Endothelial cell of umbilical vein (primary cell): ENCODE measurements at regions not wholly inside any gene's neighbourhood (a gene's known extent, or its start where the extent isn't known, plus 50 kb on each side); places are given as distances from the start of the nearest gene placed in this dataset.

Experiments
- BruUV-seq: library from RNA; stranded (reverse); fragments of 400-500 nt; replicated peaks from 2 replicates; lab custom pipeline; 2021; lab: Mats Ljungman, UMichigan
- CTCF ChIA-PET: fragments of 300-600, 350-600 bp; sonication (Branson Sonifier 250); formaldehyde crosslinking; loops from one replicate; lab custom pipeline; 2021; ENCODE audit warnings: antibody characterized with exemption, inconsistent platforms; lab: Charles Lee
- POLR2A ChIA-PET: fragments of 300-600, 350-600 bp; sonication (Branson Sonifier 250); formaldehyde crosslinking; loops from one replicate; lab custom pipeline; 2021; ENCODE audit warnings: antibody characterized with exemption, inconsistent platforms; lab: Charles Lee
- DNase-seq: peaks from one replicate; pipeline ENCODE4 v3.0.0-alpha.2; 2011; ENCODE audit warnings: low read depth, low spot score
- FAIRE-seq: peaks from 2 replicates; lab custom pipeline; 2011; peaks lifted over from hg19 to GRCh38; lab: Jason Lieb, UNC
- H2AFZ ChIP-seq: 2 replicates; pipeline ENCODE4 v1.6.0; 2012; ENCODE audit warnings: low read depth, low read length, control low read depth, inconsistent platforms
- H3K27ac ChIP-seq: 2 replicates; pipeline ENCODE4 v1.5.1; 2011; ENCODE audit warnings: low read depth, mild to moderate bottlenecking, control low read depth, low read length, moderate library complexity; ENCODE audit not compliant: insufficient read depth
- H3K27me3 ChIP-seq, 2 experiments: 2 replicates each; pipeline versions ENCODE4 v1.6.0 to v1.6.1; 2011; ENCODE audit warnings: low read length in 2 of 2, mixed read lengths in 1 of 2; ENCODE audit not compliant: control insufficient read depth in 2 of 2, insufficient read depth in 2 of 2
- H3K36me3 ChIP-seq, 2 experiments: 2 replicates in 1 of 2; 3 replicates in 1 of 2; pipeline ENCODE4 v1.5.1; 2011; ENCODE audit warnings: low read length in 2 of 2, mild to moderate bottlenecking in 1 of 2, moderate library complexity in 1 of 2; ENCODE audit not compliant: control insufficient read depth in 2 of 2, insufficient read depth in 2 of 2; ENCODE audit errors: extremely low read depth in 1 of 2
- H3K4me1 ChIP-seq: 3 replicates; pipeline ENCODE4 v1.5.1; 2011; ENCODE audit warnings: mild to moderate bottlenecking, low read length; ENCODE audit not compliant: control insufficient read depth, insufficient read depth; ENCODE audit errors: extremely low read depth
- H3K4me2 ChIP-seq: 2 replicates; pipeline ENCODE4 v1.6.1; 2011; ENCODE audit warnings: low read length, control low read depth, mixed read lengths; ENCODE audit not compliant: insufficient read depth
- H3K4me3 ChIP-seq, 3 experiments: fragments of 200-600 bp in 1 of 3; sonication (generic), shearing (Covaris generic) in 1 of 3; replicated peaks in 1 of 3; 2 replicates each; pipeline ENCODE4 v1.5.1; 2011 to 2016; ENCODE audit warnings: control low read depth in 3 of 3, low read length in 3 of 3, mild to moderate bottlenecking in 2 of 3, inconsistent platforms in 1 of 3, low read depth in 1 of 3, moderate library complexity in 1 of 3; ENCODE audit not compliant: insufficient read depth in 1 of 3
- H3K79me2 ChIP-seq: 2 replicates; pipeline ENCODE4 v1.6.0; 2012; ENCODE audit warnings: low read length, inconsistent platforms; ENCODE audit not compliant: control insufficient read depth, insufficient read depth
- H3K9ac ChIP-seq: replicated peaks from 2 replicates; pipeline ENCODE3; 2011; ENCODE audit warnings: low read length, control low read depth; ENCODE audit not compliant: insufficient read depth; ENCODE audit errors: extremely low read depth
- H3K9me1 ChIP-seq: replicated peaks from 3 replicates; pipeline ENCODE4 v1.6.0; 2011; ENCODE audit warnings: mild to moderate bottlenecking, low read length; ENCODE audit not compliant: control insufficient read depth, insufficient read depth; ENCODE audit errors: extremely low read depth
- H3K9me3 ChIP-seq: replicated peaks from 2 replicates; pipeline ENCODE4 v1.5.1; 2012; ENCODE audit warnings: low read length, inconsistent platforms; ENCODE audit not compliant: control insufficient read depth, insufficient read depth
- H4K20me1 ChIP-seq: replicated peaks from 2 replicates; pipeline ENCODE3; 2011; ENCODE audit warnings: mild to moderate bottlenecking, low read length; ENCODE audit not compliant: control insufficient read depth, insufficient read depth; ENCODE audit errors: extremely low read depth
- CTCF ChIP-seq, 2 donors: IDR thresholded peaks; 1 replicate in 1 of 2; 2 replicates in 1 of 2; pipeline ENCODE4 v1.5.1; 2011; ENCODE audit warnings: low read length in 2 of 2, mild to moderate bottlenecking in 2 of 2, moderate library complexity in 2 of 2, control low read depth in 1 of 2, inconsistent platforms in 1 of 2, low read depth in 1 of 2; ENCODE audit not compliant: insufficient read depth in 1 of 2; ENCODE audit errors: extremely low read depth in 1 of 2
- EZH2 ChIP-seq: IDR thresholded peaks from 2 replicates; pipeline ENCODE4 v1.6.1; 2012; ENCODE audit warnings: borderline replicate concordance, low read depth, mild to moderate bottlenecking, moderate library complexity, low read length, inconsistent platforms; ENCODE audit not compliant: severe bottlenecking
- FOS ChIP-seq: IDR thresholded peaks from 2 replicates; pipeline ENCODE4 v1.6.1; 2011; ENCODE audit warnings: mild to moderate bottlenecking, low read length, moderate library complexity, borderline replicate concordance; ENCODE audit not compliant: insufficient read depth
- GATA2 ChIP-seq: IDR thresholded peaks from 2 replicates; pipeline ENCODE4 v1.7.0; 2011; ENCODE audit warnings: low read depth, mild to moderate bottlenecking, moderate library complexity, mixed read lengths, low read length; ENCODE audit not compliant: insufficient read length, insufficient read depth
- JUN ChIP-seq: IDR thresholded peaks from 2 replicates; pipeline ENCODE4 v1.6.1; 2011; ENCODE audit warnings: borderline replicate concordance, low read depth; ENCODE audit not compliant: insufficient read length, insufficient read depth
- MAX ChIP-seq: IDR thresholded peaks from 2 replicates; pipeline ENCODE4 v1.6.1; 2011; ENCODE audit not compliant: insufficient read depth, insufficient read length
- MYC ChIP-seq: IDR thresholded peaks from one replicate; pipeline ENCODE4 v1.6.1; 2011; ENCODE audit warnings: mild to moderate bottlenecking, low read depth, low read length
- POLR2A ChIP-seq: IDR thresholded peaks from 2 replicates; pipeline ENCODE4 v1.6.1; 2012; ENCODE audit warnings: low read depth, mild to moderate bottlenecking, control low read depth, low read length
- POLR2AphosphoS5 ChIP-seq: IDR thresholded peaks from 2 replicates; pipeline ENCODE4 v1.6.1; 2012; ENCODE audit warnings: low read depth, mild to moderate bottlenecking, control low read depth, low read length, moderate library complexity; ENCODE audit not compliant: insufficient read depth
- dilution Hi-C: fragments of 300-500 bp; cut with MboI; formaldehyde crosslinking; loops from one replicate; pipeline ENCODE4 v1.15.0; 2019; ENCODE audit warnings: low sequenced_read_pairs; ENCODE audit not compliant: extremely low pct_ligation_motif_present
- intact Hi-C: fragments of 100-400 bp; cut with micrococcal nuclease; formaldehyde crosslinking; loops from one replicate; pipeline ENCODE4 v1.10.0; 2022

- POLR2A ChIA-PET, result no interaction called here
- Histone ChIP-seq H3K27ac (no peak overlapping the region), H3K4me2 (no peak overlapping the region), H3K4me1 (no peaks in the 10 kb centered on the region), H3K9me3 (no peaks in the 10 kb centered on the region), H3K79me2 (no peaks in the 10 kb centered on the region), H3K36me3 (no peaks in the 10 kb centered on the region), H3K27me3 (no peaks in the 10 kb centered on the region), H3K9ac (no peak overlapping the region), H4K20me1 (no peaks in the 10 kb centered on the region), H3K9me1 (no peaks in the 10 kb centered on the region), H3K4me3 (no peak overlapping the region), H2AFZ (no peak overlapping the region)
- intact Hi-C loops, result no loop called here
- DNase-seq (no peak), FAIRE-seq (no peak)
- TF ChIP-seq GATA2, result no peak
- no peak for TF ChIP-seq POLR2A
- no peak for TF ChIP-seq MYC
- no TSS peak for BruUV-seq
- dilution Hi-C loops, result no loop called here
- CTCF ChIA-PET, result no interaction called here
Observed at GRCh38 chr5:12647613-12648012, 743.4 kb upstream of the CTNND2 start.

- H3K9me1 ChIP-seq, result no peaks in the 10 kb centered on the region
- TF ChIP-seq JUN (no peak), GATA2 (no peak), CTCF (IDR thresholded peaks at IDR 0.05; ENCODE audit: extremely low read depth in 1 of 2, insufficient read depth in 1 of 2, low read depth in 1 of 2, low read length in 2 of 2) (no peak), FOS (no peak), EZH2 (no peak), MYC (no peak), MAX (no peak), POLR2AphosphoS5 (no peak), POLR2A (no peak)
- H3K36me3 ChIP-seq, result no peaks in the 10 kb centered on the region
- no TSS peak for BruUV-seq
- no peak overlapping the region for H3K4me3 ChIP-seq
- no peak for DNase-seq
- H4K20me1 ChIP-seq, result no peaks in the 10 kb centered on the region
- H3K27ac ChIP-seq, result no peak overlapping the region
- H3K9me3 ChIP-seq, result no peaks in the 10 kb centered on the region
- intact Hi-C loops, result no loop called here
- H3K4me1 ChIP-seq, result no peaks in the 10 kb centered on the region
- H3K79me2 ChIP-seq, result no peaks in the 10 kb centered on the region
- CTCF ChIA-PET, result no interaction called here
- H3K9ac ChIP-seq, result no peak overlapping the region
- no peak overlapping the region for H2AFZ ChIP-seq
- dilution Hi-C loops, result no loop called here
- FAIRE-seq, result no peak
- no peak overlapping the region for H3K4me2 ChIP-seq
- POLR2A ChIA-PET, result no interaction called here
- H3K27me3 ChIP-seq, result no peaks in the 10 kb centered on the region
Observed at GRCh38 chr5:12645582-12645981, 741.3 kb upstream of the CTNND2 start.
